Fibroblast of lung (primary cell): ENCODE measurements at regions not wholly inside any gene's neighbourhood (a gene's known extent, or its start where the extent isn't known, plus 50 kb on each side); places are given as distances from the start of the nearest gene placed in this dataset.

Experiments
- DNase-seq, 2 donors: peaks; one replicate each; pipeline versions ENCODE4 v3.0.0 to v3.0.0-alpha.2; 2010; ENCODE audit warnings: low read depth in 2 of 2
- H2AFZ ChIP-seq: 2 replicates; pipeline ENCODE4 v1.5.1; 2012; ENCODE audit warnings: low read length, control low read depth, inconsistent platforms
- H3K27ac ChIP-seq: 2 replicates; pipeline ENCODE4 v1.5.1; 2011; ENCODE audit warnings: low read length, control low read depth; ENCODE audit not compliant: insufficient read depth
- H3K27me3 ChIP-seq: 2 replicates; pipeline ENCODE4 v1.5.1; 2011; ENCODE audit warnings: mild to moderate bottlenecking, low read length; ENCODE audit not compliant: control insufficient read depth, insufficient read depth
- H3K36me3 ChIP-seq: 2 replicates; pipeline ENCODE4 v1.5.1; 2011; ENCODE audit warnings: low read length; ENCODE audit not compliant: control insufficient read depth, insufficient read depth
- H3K4me1 ChIP-seq: 2 replicates; pipeline ENCODE4 v1.5.1; 2011; ENCODE audit warnings: low read length; ENCODE audit not compliant: control insufficient read depth, insufficient read depth; ENCODE audit errors: extremely low read depth
- H3K4me2 ChIP-seq: 2 replicates; pipeline ENCODE4 v1.5.1; 2011; ENCODE audit warnings: low read length, control low read depth; ENCODE audit not compliant: insufficient read depth; ENCODE audit errors: extremely low read depth
- H3K4me3 ChIP-seq, 4 experiments: fragments of 200-600 bp in 1 of 4; sonication (generic) in 1 of 4; replicated peaks in 1 of 4; 2 replicates each; pipeline ENCODE4 v1.5.1; 2011 to 2016; ENCODE audit warnings: low read length in 4 of 4, low read depth in 3 of 4, mild to moderate bottlenecking in 3 of 4, control low read depth in 2 of 4, inconsistent platforms in 1 of 4, mixed read lengths in 1 of 4; ENCODE audit not compliant: insufficient read depth in 1 of 4; ENCODE audit errors: control extremely low read depth in 1 of 4
- H3K79me2 ChIP-seq: 2 replicates; pipeline ENCODE4 v1.5.1; 2012; ENCODE audit warnings: mild to moderate bottlenecking, low read length, inconsistent platforms; ENCODE audit not compliant: control insufficient read depth, insufficient read depth
- H3K9ac ChIP-seq: 2 replicates; pipeline ENCODE4 v1.5.1; 2011; ENCODE audit warnings: mild to moderate bottlenecking, low read length, control low read depth; ENCODE audit not compliant: insufficient read depth
- H3K9me3 ChIP-seq: 2 replicates; pipeline ENCODE4 v1.5.1; 2012; ENCODE audit warnings: low read depth, low read length; ENCODE audit not compliant: control insufficient read depth, insufficient read depth
- H4K20me1 ChIP-seq: 2 replicates; pipeline ENCODE4 v1.5.1; 2011; ENCODE audit warnings: low read length; ENCODE audit not compliant: control insufficient read depth, insufficient read depth; ENCODE audit errors: extremely low read depth
- CTCF ChIP-seq, 2 donors: IDR thresholded peaks in 1 of 2; conservative IDR thresholded peaks in 1 of 2; 1 replicate in 1 of 2; 2 replicates in 1 of 2; pipeline ENCODE4 v1.5.1; 2011 to 2012; ENCODE audit warnings: low read length in 2 of 2, control low read depth in 1 of 2, inconsistent platforms in 1 of 2, low read depth in 1 of 2, mild to moderate bottlenecking in 1 of 2
- EZH2 ChIP-seq: IDR thresholded peaks from 2 replicates; pipeline ENCODE4 v1.5.1; 2012; ENCODE audit warnings: low read length, control low read depth, mild to moderate bottlenecking; ENCODE audit errors: missing control alignments

GRCh38 chr20:58566981-58567380 lies 51.8 kb upstream of the APCDD1L start:
- H3K4me1 ChIP-seq = no peaks in the 10 kb centered on the region
- H3K4me3 ChIP-seq = no peak overlapping the region
- no peaks in the 10 kb centered on the region for H3K9me3 ChIP-seq
- no peaks in the 10 kb centered on the region for H3K79me2 ChIP-seq
- DNase-seq = no peak
- no peaks in the 10 kb centered on the region for H4K20me1 ChIP-seq
- no peaks in the 10 kb centered on the region for H3K36me3 ChIP-seq
- no peaks in the 10 kb centered on the region for H3K27me3 ChIP-seq
- H3K27ac ChIP-seq = no peak overlapping the region
- no peak for TF ChIP-seq CTCF (conservative IDR thresholded peaks at IDR 0.05 in 1 of 2, IDR thresholded peaks at IDR 0.05 in 1 of 2; ENCODE audit: low read depth in 1 of 2, low read length in 2 of 2)
- TF ChIP-seq EZH2 = no peak
- H3K4me2 ChIP-seq = no peak overlapping the region
- no peak overlapping the region for H3K9ac ChIP-seq
- H2AFZ ChIP-seq = no peak overlapping the region

GRCh38 chr20:58565461-58566175 lies 50.4 kb upstream of the APCDD1L start:
- H3K27ac ChIP-seq = no peak overlapping the region
- TF ChIP-seq EZH2 (no peak), CTCF (conservative IDR thresholded peaks at IDR 0.05 in 1 of 2, IDR thresholded peaks at IDR 0.05 in 1 of 2; ENCODE audit: low read depth in 1 of 2, low read length in 2 of 2) (no peak)

More at GRCh38 chr20:58565461-58566175, 50.4 kb upstream of the APCDD1L start:
- no peak for DNase-seq
- Histone ChIP-seq H3K9ac (no peak overlapping the region), H2AFZ (no peak overlapping the region), H3K9me3 (no peaks in the 10 kb centered on the region), H3K27me3 (no peaks in the 10 kb centered on the region), H4K20me1 (no peaks in the 10 kb centered on the region), H3K4me1 (no peaks in the 10 kb centered on the region), H3K4me2 (no peak overlapping the region), H3K36me3 (no peaks in the 10 kb centered on the region), H3K79me2 (no peaks in the 10 kb centered on the region), H3K4me3 (no peak overlapping the region)
